Right ventricle myocardium inferior (tissue), 1 donor: ENCODE measurements at regions not wholly inside any gene's neighbourhood (a gene's known extent, or its start where the extent isn't known, plus 50 kb on each side); places are given as distances from the start of the nearest gene placed in this dataset.

Experiments used
- ATAC-seq: fragments of 200-7000 bp; cut with Tn5 transposase; one replicate; pipeline ENCODE4 v1.9.1; 2020; ENCODE audit warnings: mild to moderate bottlenecking, moderate library complexity
- DNase-seq: peaks from one replicate; pipeline ENCODE4 v3.0.0; 2021; ENCODE audit errors: missing footprints
- intact Hi-C: fragments of 100-400 bp; cut with DNase I; formaldehyde crosslinking; loops from one replicate; pipeline ENCODE4 v1.11.0; 2022
- donor health status: DM: no; HTN: yes; CAD: no; lungs with severe emphysema.

GRCh38 chr2:122939796-122940195, 1085.3 kb upstream of the CNTNAP5 start:
- intact Hi-C loops: no loop called here

GRCh38 chr2:122949523-122949922, 1075.6 kb upstream of the CNTNAP5 start:
- ATAC-seq (no peak), DNase-seq (no peak)
- intact Hi-C loops: no loop called here

More at GRCh38 chr2:122939796-122940195, 1085.3 kb upstream of the CNTNAP5 start:
- DNase-seq: no peak
- ATAC-seq: no peak

- DNase-seq (no peak), ATAC-seq (no peak)
- intact Hi-C loops: no loop called here
These were observed 1069.3 kb upstream of the CNTNAP5 start for GRCh38 chr2:122955776-122956175.

- intact Hi-C loops: no loop called here
- no peak for ATAC-seq
- DNase-seq: no peak
These were observed 1064.1 kb upstream of the CNTNAP5 start for GRCh38 chr2:122960759-122961641.

GRCh38 chr2:122966461-122966860, 1058.6 kb upstream of the CNTNAP5 start:
- ATAC-seq: no peak
- no peak for DNase-seq
- intact Hi-C loops: no loop called here

- intact Hi-C loops: no loop called here
- DNase-seq (no peak), ATAC-seq (no peak)
These were observed 1047.5 kb upstream of the CNTNAP5 start for GRCh38 chr2:122977580-122977979.

GRCh38 chr2:122980671-122981070, 1044.4 kb upstream of the CNTNAP5 start:
- peak; percentile 89 for ATAC-seq
- intact Hi-C loops: no loop called here
- DNase-seq: peak; percentile 68

- no peak for DNase-seq
- intact Hi-C loops: no loop called here
- no peak for ATAC-seq
These were observed 1042.2 kb upstream of the CNTNAP5 start for GRCh38 chr2:122982936-122983335.

GRCh38 chr2:122988395-122989221, 1036.5 kb upstream of the CNTNAP5 start:
- no peak for ATAC-seq
- DNase-seq: no peak
- intact Hi-C loops: no loop called here

GRCh38 chr2:122993592-122993991, 1031.5 kb upstream of the CNTNAP5 start:
- ATAC-seq: no peak
- intact Hi-C loops: no loop called here
- DNase-seq: no peak

- DNase-seq (no peak), ATAC-seq (no peak)
- intact Hi-C loops: no loop called here
These were observed 1025.8 kb upstream of the CNTNAP5 start for GRCh38 chr2:122999258-122999657.

- ATAC-seq: no peak
- no peak for DNase-seq
- intact Hi-C loops: no loop called here
These were observed 1025.3 kb upstream of the CNTNAP5 start for GRCh38 chr2:122999821-123000220.

GRCh38 chr2:123002660-123003248, 1022.3 kb upstream of the CNTNAP5 start:
- DNase-seq: no peak
- intact Hi-C loops: no loop called here
- ATAC-seq: no peak

GRCh38 chr2:123015186-123015585, 1009.9 kb upstream of the CNTNAP5 start:
- no peak for ATAC-seq
- DNase-seq: no peak
- intact Hi-C loops: no loop called here

GRCh38 chr2:123035541-123035940, 989.5 kb upstream of the CNTNAP5 start:
- intact Hi-C loops: no loop called here
- no peak for ATAC-seq

GRCh38 chr2:123036300-123036699, 988.8 kb upstream of the CNTNAP5 start:
- intact Hi-C loops: no loop called here
- no peak for DNase-seq
- no peak for ATAC-seq

More at GRCh38 chr2:123035541-123035940, 989.5 kb upstream of the CNTNAP5 start:
- no peak for DNase-seq

- intact Hi-C loops: no loop called here
- ATAC-seq (no peak), DNase-seq (no peak)
These were observed 984.6 kb upstream of the CNTNAP5 start for GRCh38 chr2:123040506-123040905.

- DNase-seq: no peak
- no peak for ATAC-seq
- intact Hi-C loops: no loop called here
These were observed 981.6 kb upstream of the CNTNAP5 start for GRCh38 chr2:123043458-123043857.

- no peak for ATAC-seq
- intact Hi-C loops: no loop called here
- DNase-seq: no peak
These were observed 979.4 kb upstream of the CNTNAP5 start for GRCh38 chr2:123045713-123046112.

GRCh38 chr2:123047186-123047585, 977.9 kb upstream of the CNTNAP5 start:
- intact Hi-C loops: no loop called here
- ATAC-seq: no peak

More at GRCh38 chr2:123047186-123047585, 977.9 kb upstream of the CNTNAP5 start:
- no peak for DNase-seq
